GM12891 (cell line): ENCODE measurements at regions not wholly inside any gene's neighbourhood (a gene's known extent, or its start where the extent isn't known, plus 50 kb on each side); places are given as distances from the start of the nearest gene placed in this dataset.
A peak's percentile ranks its signal among the peaks of the same experiment; 100 is the strongest.

Experiments used
- DNase-seq: peaks from one replicate; pipeline ENCODE4 v3.0.0; 2011; ENCODE audit warnings: low spot score; ENCODE audit not compliant: insufficient read length
- FAIRE-seq: peaks from 2 replicates; lab custom pipeline; 2011; peaks lifted over from hg19 to GRCh38; lab: Jason Lieb, UNC
- PAX5 ChIP-seq: IDR thresholded peaks from 2 replicates; pipeline ENCODE4 v1.6.1; 2011; ENCODE audit warnings: low read length, moderate library complexity, mild to moderate bottlenecking; ENCODE audit not compliant: insufficient read depth, severe bottlenecking
- POLR2A ChIP-seq: IDR thresholded peaks from 2 replicates; pipeline ENCODE4 v1.6.1; 2011; ENCODE audit warnings: low read depth, low read length, control low read depth
- POLR2AphosphoS5 ChIP-seq: IDR thresholded peaks from 2 replicates; pipeline ENCODE4 v1.6.1; 2011; ENCODE audit warnings: low read depth, low read length, control low read depth
- POU2F2 ChIP-seq: IDR thresholded peaks from 2 replicates; pipeline ENCODE4 v1.6.1; 2011; ENCODE audit warnings: low read depth, mild to moderate bottlenecking, control low read depth, low read length, moderate library complexity
- SPI1 ChIP-seq: IDR thresholded peaks from 2 replicates; pipeline ENCODE4 v1.6.1; 2011; ENCODE audit warnings: low read depth, low read length, control low read depth
- TAF1 ChIP-seq: IDR thresholded peaks from 2 replicates; pipeline ENCODE4 v1.6.1; 2011; ENCODE audit warnings: low read depth, low read length, control low read depth

GRCh38 chr11:33480626-33481025 lies 220.0 kb downstream of the C11orf91 start:
- no peak for TF ChIP-seq PAX5
- TF ChIP-seq SPI1 = no peak
- TF ChIP-seq POLR2AphosphoS5 = no peak
- no peak for TF ChIP-seq TAF1
- TF ChIP-seq POU2F2 = no peak
- TF ChIP-seq POLR2A = no peak
- FAIRE-seq = no peak
- DNase-seq = no peak

GRCh38 chr11:33479231-33479630 lies 221.4 kb downstream of the C11orf91 start:
- TF ChIP-seq TAF1 (no peak), SPI1 (no peak), POU2F2 (no peak), POLR2AphosphoS5 (no peak), POLR2A (no peak), PAX5 (no peak)
- DNase-seq (no peak), FAIRE-seq (no peak)

GRCh38 chr11:33478111-33478573 lies 221.0 kb downstream of the HIPK3 start:
- DNase-seq (no peak), FAIRE-seq (peak; percentile 83)
- TF ChIP-seq POU2F2 = peak; percentile 86
- TF ChIP-seq PAX5 = no peak

- FAIRE-seq (peak; percentile 52), DNase-seq (no peak)
- no peak for TF ChIP-seq POU2F2
- no peak for TF ChIP-seq TAF1
- no peak for TF ChIP-seq PAX5
- TF ChIP-seq POLR2AphosphoS5 = no peak
- no peak for TF ChIP-seq POLR2A
- TF ChIP-seq SPI1 = no peak
Measured at GRCh38 chr11:33476945-33477606, 219.9 kb downstream of the HIPK3 start.

GRCh38 chr11:33475993-33476392 lies 218.8 kb downstream of the HIPK3 start:
- FAIRE-seq = peak; percentile 62
- DNase-seq = no peak
- TF ChIP-seq POLR2A (no peak), POU2F2 (no peak), PAX5 (no peak), TAF1 (no peak), SPI1 (no peak), POLR2AphosphoS5 (no peak)

GRCh38 chr11:33474866-33475265 lies 217.7 kb downstream of the HIPK3 start:
- no peak for TF ChIP-seq SPI1
- no peak for TF ChIP-seq TAF1
- no peak for TF ChIP-seq POU2F2
- no peak for TF ChIP-seq PAX5
- no peak for TF ChIP-seq POLR2AphosphoS5
- TF ChIP-seq POLR2A = no peak
- FAIRE-seq (no peak), DNase-seq (no peak)

- FAIRE-seq = no peak
- DNase-seq = no peak
- TF ChIP-seq PAX5 = no peak
- TF ChIP-seq POU2F2 = no peak
Measured at GRCh38 chr11:33471541-33471940, 214.4 kb downstream of the HIPK3 start.

GRCh38 chr11:33467966-33468365 lies 210.8 kb downstream of the HIPK3 start:
- DNase-seq (no peak), FAIRE-seq (no peak)
- TF ChIP-seq POLR2AphosphoS5 (no peak), POU2F2 (no peak), POLR2A (no peak), PAX5 (no peak), SPI1 (no peak), TAF1 (no peak)

GRCh38 chr11:33463059-33463458 lies 205.9 kb downstream of the HIPK3 start:
- TF ChIP-seq POU2F2 = no peak
- no peak for TF ChIP-seq POLR2AphosphoS5
- no peak for TF ChIP-seq PAX5
- TF ChIP-seq POLR2A = no peak
- TF ChIP-seq SPI1 = no peak
- no peak for TF ChIP-seq TAF1
- FAIRE-seq (no peak), DNase-seq (no peak)

GRCh38 chr11:33461369-33462125 lies 204.4 kb downstream of the HIPK3 start:
- TF ChIP-seq TAF1 (no peak), POLR2A (no peak), POU2F2 (no peak), PAX5 (no peak), SPI1 (no peak), POLR2AphosphoS5 (no peak)
- FAIRE-seq = no peak

More at GRCh38 chr11:33461369-33462125, 204.4 kb downstream of the HIPK3 start:
- no peak for DNase-seq
